ENCODE measurements at regions not wholly inside any gene's neighbourhood (a gene's known extent, or its start where the extent isn't known, plus 50 kb on each side); places are given as distances from the start of the nearest gene placed in this dataset.

- TF ChIP-seq CTCF (IDR thresholded peaks at IDR 0.05) = no peak
- TF ChIP-seq POLR2A (IDR thresholded peaks at IDR 0.05) = no peak
These were observed 298.7 kb upstream of the ARRDC4 start for GRCh38 chr15:97661796-97662195.
